Uterus (tissue), 2 donors: ENCODE measurements at regions not wholly inside any gene's neighbourhood (a gene's known extent, or its start where the extent isn't known, plus 50 kb on each side); places are given as distances from the start of the nearest gene placed in this dataset.

ENCODE experiments used
- CTCF ChIP-seq, 4 experiments: fragments of 200-600 bp in 2 of 4; fragments of 450-650 bp in 2 of 4; sonication (generic) in 2 of 4; IDR thresholded peaks; one replicate each; pipeline ENCODE4 v1.5.1; 2016 to 2019; ENCODE audit warnings: antibody characterized with exemption in 4 of 4, mild to moderate bottlenecking in 2 of 4, moderate library complexity in 1 of 4
- POLR2A ChIP-seq, 2 donors: fragments of 450-650 bp; IDR thresholded peaks; one replicate each; pipeline ENCODE4 v1.6.1; 2016; ENCODE audit warnings: antibody characterized with exemption in 2 of 2, mild to moderate bottlenecking in 1 of 2, moderate library complexity in 1 of 2

GRCh38 chr13:75008926-75009325 is 473.0 kb downstream of the TBC1D4 start:
- TF ChIP-seq CTCF (IDR thresholded peaks at IDR 0.05): no peak
- TF ChIP-seq POLR2A (IDR thresholded peaks at IDR 0.05): no peak
